Duodenal mucosa (tissue), 2 donors: ENCODE measurements at regions not wholly inside any gene's neighbourhood (a gene's known extent, or its start where the extent isn't known, plus 50 kb on each side); places are given as distances from the start of the nearest gene placed in this dataset.

Experiments
- H3K27ac ChIP-seq: one replicate; pipeline ENCODE4 v1.7.0; 2013; ENCODE audit warnings: low read depth, low read length
- H3K27me3 ChIP-seq, 2 donors: one replicate each; pipeline ENCODE4 v1.7.0; 2013; ENCODE audit warnings: low read length in 2 of 2, control low read depth in 1 of 2; ENCODE audit not compliant: insufficient read depth in 2 of 2, control insufficient read depth in 1 of 2
- H3K36me3 ChIP-seq, 2 donors: one replicate each; pipeline ENCODE4 v1.7.0; 2013; ENCODE audit warnings: low read length in 2 of 2, control low read depth in 1 of 2; ENCODE audit not compliant: insufficient read depth in 2 of 2, control insufficient read depth in 1 of 2
- H3K4me1 ChIP-seq, 2 donors: one replicate each; pipeline ENCODE4 v1.7.0; 2013; ENCODE audit warnings: low read length in 2 of 2, control low read depth in 1 of 2; ENCODE audit not compliant: insufficient read depth in 2 of 2, control insufficient read depth in 1 of 2
- H3K4me3 ChIP-seq, 2 donors: one replicate each; pipeline ENCODE4 v1.7.0; 2013; ENCODE audit warnings: low read length in 2 of 2, low read depth in 1 of 2
- H3K9ac ChIP-seq, 2 donors: one replicate each; pipeline ENCODE4 v1.7.0; 2013; ENCODE audit warnings: low read length in 2 of 2, low read depth in 1 of 2
- H3K9me3 ChIP-seq, 2 donors: one replicate each; pipeline ENCODE4 v1.7.0; 2013; ENCODE audit warnings: low read length in 2 of 2, control low read depth in 1 of 2; ENCODE audit not compliant: control insufficient read depth in 1 of 2

- Histone ChIP-seq H3K36me3 (no peaks in the 10 kb centered on the region), H3K4me1 (no peaks in the 10 kb centered on the region), H3K27ac (no peak overlapping the region), H3K27me3 (no peaks in the 10 kb centered on the region), H3K9ac (no peak overlapping the region), H3K4me3 (no peak overlapping the region), H3K9me3 (no peaks in the 10 kb centered on the region)
These were observed 141.2 kb downstream of the TRIM36 start for GRCh38 chr5:115028557-115028956.

GRCh38 chr5:115024922-115025321 lies 144.8 kb downstream of the TRIM36 start:
- H3K9me3 ChIP-seq: no peaks in the 10 kb centered on the region
- no peak overlapping the region for H3K4me3 ChIP-seq
- H3K27ac ChIP-seq: no peak overlapping the region
- no peaks in the 10 kb centered on the region for H3K27me3 ChIP-seq
- H3K9ac ChIP-seq: no peak overlapping the region
- H3K4me1 ChIP-seq: no peaks in the 10 kb centered on the region
- no peaks in the 10 kb centered on the region for H3K36me3 ChIP-seq

GRCh38 chr5:115022303-115022702 lies 147.4 kb downstream of the TRIM36 start:
- H3K36me3 ChIP-seq: no peaks in the 10 kb centered on the region
- no peaks in the 10 kb centered on the region for H3K27me3 ChIP-seq
- no peaks in the 10 kb centered on the region for H3K9me3 ChIP-seq
- no peak overlapping the region for H3K27ac ChIP-seq
- H3K9ac ChIP-seq: no peak overlapping the region
- H3K4me3 ChIP-seq: no peak overlapping the region
- no peaks in the 10 kb centered on the region for H3K4me1 ChIP-seq

GRCh38 chr5:115016646-115017045 lies 153.1 kb downstream of the TRIM36 start:
- Histone ChIP-seq H3K4me1 (no peaks in the 10 kb centered on the region), H3K36me3 (no peaks in the 10 kb centered on the region), H3K9me3 (no peaks in the 10 kb centered on the region), H3K4me3 (no peak overlapping the region), H3K9ac (no peak overlapping the region), H3K27me3 (no peaks in the 10 kb centered on the region), H3K27ac (no peak overlapping the region)

- Histone ChIP-seq H3K4me1 (no peaks in the 10 kb centered on the region), H3K9me3 (no peaks in the 10 kb centered on the region), H3K9ac (no peak overlapping the region), H3K36me3 (no peaks in the 10 kb centered on the region), H3K27ac (no peak overlapping the region), H3K27me3 (no peaks in the 10 kb centered on the region), H3K4me3 (no peak overlapping the region)
These were observed 170.5 kb downstream of the TRIM36 start for GRCh38 chr5:114999176-114999575.

GRCh38 chr5:114989512-114989911 lies 180.2 kb downstream of the TRIM36 start:
- Histone ChIP-seq H3K27me3 (no peaks in the 10 kb centered on the region), H3K36me3 (no peaks in the 10 kb centered on the region), H3K4me3 (no peak overlapping the region), H3K4me1 (no peaks in the 10 kb centered on the region), H3K9ac (no peak overlapping the region), H3K27ac (no peak overlapping the region), H3K9me3 (no peaks in the 10 kb centered on the region)

GRCh38 chr5:114988096-114988495 lies 181.6 kb downstream of the TRIM36 start:
- H3K27me3 ChIP-seq: no peaks in the 10 kb centered on the region
- H3K9me3 ChIP-seq: no peaks in the 10 kb centered on the region
- no peaks in the 10 kb centered on the region for H3K4me1 ChIP-seq
- H3K4me3 ChIP-seq: no peak overlapping the region
- H3K9ac ChIP-seq: no peak overlapping the region
- H3K27ac ChIP-seq: no peak overlapping the region
- no peaks in the 10 kb centered on the region for H3K36me3 ChIP-seq

- Histone ChIP-seq H3K9ac (no peak overlapping the region), H3K27ac (no peak overlapping the region), H3K4me3 (no peak overlapping the region), H3K4me1 (no peaks in the 10 kb centered on the region), H3K36me3 (no peaks in the 10 kb centered on the region), H3K9me3 (no peaks in the 10 kb centered on the region), H3K27me3 (no peaks in the 10 kb centered on the region)
These were observed 184.9 kb downstream of the TRIM36 start for GRCh38 chr5:114984796-114985195.

- Histone ChIP-seq H3K9me3 (no peaks in the 10 kb centered on the region), H3K36me3 (no peaks in the 10 kb centered on the region), H3K4me3 (no peak overlapping the region), H3K27ac (no peak overlapping the region), H3K27me3 (no peaks in the 10 kb centered on the region), H3K9ac (no peak overlapping the region), H3K4me1 (no peaks in the 10 kb centered on the region)
These were observed 188.6 kb downstream of the TRIM36 start for GRCh38 chr5:114981111-114981510.

- Histone ChIP-seq H3K9ac (no peak overlapping the region), H3K27me3 (no peaks in the 10 kb centered on the region), H3K27ac (no peak overlapping the region), H3K4me1 (no peaks in the 10 kb centered on the region), H3K36me3 (no peaks in the 10 kb centered on the region), H3K9me3 (no peaks in the 10 kb centered on the region), H3K4me3 (no peak overlapping the region)
These were observed 191.6 kb downstream of the TRIM36 start for GRCh38 chr5:114977979-114978573.

- Histone ChIP-seq H3K27ac (no peak overlapping the region), H3K9me3 (no peaks in the 10 kb centered on the region), H3K4me1 (no peaks in the 10 kb centered on the region), H3K9ac (no peak overlapping the region), H3K27me3 (no peaks in the 10 kb centered on the region), H3K36me3 (no peaks in the 10 kb centered on the region), H3K4me3 (no peak overlapping the region)
These were observed 200.2 kb downstream of the TRIM36 start for GRCh38 chr5:114969482-114969881.
